Mesendoderm (in vitro differentiated cells): ENCODE measurements at regions not wholly inside any gene's neighbourhood (a gene's known extent, or its start where the extent isn't known, plus 50 kb on each side); places are given as distances from the start of the nearest gene placed in this dataset.

Experiments
- DNase-seq: peaks from one replicate; pipeline ENCODE4 v3.0.0; 2013
- H2AK5ac ChIP-seq: 2 replicates; pipeline ENCODE4 v1.6.1; 2013; ENCODE audit warnings: low read length, inconsistent platforms
- H2BK120ac ChIP-seq: 2 replicates; pipeline ENCODE4 v1.6.1; 2013; ENCODE audit warnings: low read depth, mild to moderate bottlenecking, low read length, moderate library complexity, mixed read lengths
- H2BK15ac ChIP-seq: replicated peaks from 2 replicates; pipeline ENCODE4 v1.6.1; 2013; ENCODE audit warnings: low read depth, mild to moderate bottlenecking, moderate library complexity
- H2BK5ac ChIP-seq: 2 replicates; pipeline ENCODE4 v1.6.1; 2013; ENCODE audit warnings: low read length, inconsistent platforms
- H3K18ac ChIP-seq: 2 replicates; pipeline ENCODE4 v1.6.1; 2013; ENCODE audit warnings: mild to moderate bottlenecking, low read length, mixed read lengths
- H3K23ac ChIP-seq: one replicate; pipeline ENCODE4 v1.6.1; 2013; ENCODE audit warnings: low read length
- H3K27ac ChIP-seq: 2 replicates; pipeline ENCODE4 v1.5.1; 2013; ENCODE audit warnings: low read depth, mild to moderate bottlenecking, inconsistent platforms, low read length, moderate library complexity
- H3K27me3 ChIP-seq: 2 replicates; pipeline ENCODE4 v1.6.1; 2013; ENCODE audit warnings: low read length, control low read depth, mild to moderate bottlenecking, inconsistent platforms; ENCODE audit not compliant: insufficient read depth, poor library complexity
- H3K36me3 ChIP-seq: 2 replicates; pipeline ENCODE4 v1.6.1; 2013; ENCODE audit warnings: low read length, inconsistent platforms; ENCODE audit not compliant: control insufficient read depth, insufficient read depth
- H3K4ac ChIP-seq: one replicate; pipeline ENCODE4 v1.6.1; 2013; ENCODE audit warnings: low read depth, mild to moderate bottlenecking, low read length, moderate library complexity
- H3K4me1 ChIP-seq: 2 replicates; pipeline ENCODE4 v1.6.1; 2013; ENCODE audit warnings: low read depth, low read length, inconsistent platforms; ENCODE audit not compliant: control insufficient read depth
- H3K4me2 ChIP-seq: 2 replicates; pipeline ENCODE4 v1.6.1; 2013; ENCODE audit warnings: low read length
- H3K4me3 ChIP-seq: 2 replicates; pipeline ENCODE4 v1.5.1; 2013; ENCODE audit warnings: mild to moderate bottlenecking, low read length
- H3K56ac ChIP-seq: one replicate; pipeline ENCODE4 v1.6.1; 2013; ENCODE audit warnings: low read length
- H3K79me1 ChIP-seq: 2 replicates; pipeline ENCODE4 v1.6.1; 2013; ENCODE audit warnings: low read length, inconsistent platforms
- H3K79me2 ChIP-seq: 2 replicates; pipeline ENCODE4 v1.6.1; 2013; ENCODE audit warnings: mild to moderate bottlenecking, low read length; ENCODE audit not compliant: control insufficient read depth, insufficient read depth
- H3K9ac ChIP-seq: 2 replicates; pipeline ENCODE4 v1.6.1; 2013; ENCODE audit warnings: low read length, inconsistent platforms
- H4K5ac ChIP-seq: one replicate; pipeline ENCODE4 v1.6.1; 2013; ENCODE audit warnings: low read length
- H4K8ac ChIP-seq: one replicate; pipeline ENCODE4 v1.6.1; 2013; ENCODE audit warnings: low read depth, mild to moderate bottlenecking, control low read depth, low read length, moderate library complexity
- WGBS: extraction: QIAGEN DNeasy Blood & Tissue Kit; methylation state at CpG from one replicate; pipeline ENCODE4 v1.1.7; 2013; ENCODE audit warnings: low lambda C conversion rate, missing lambda C conversion rate; ENCODE audit not compliant: insufficient coverage; ENCODE audit errors: extremely low coverage; 5-methylcytosine and 5-hydroxymethylcytosine counted together

DNA sequence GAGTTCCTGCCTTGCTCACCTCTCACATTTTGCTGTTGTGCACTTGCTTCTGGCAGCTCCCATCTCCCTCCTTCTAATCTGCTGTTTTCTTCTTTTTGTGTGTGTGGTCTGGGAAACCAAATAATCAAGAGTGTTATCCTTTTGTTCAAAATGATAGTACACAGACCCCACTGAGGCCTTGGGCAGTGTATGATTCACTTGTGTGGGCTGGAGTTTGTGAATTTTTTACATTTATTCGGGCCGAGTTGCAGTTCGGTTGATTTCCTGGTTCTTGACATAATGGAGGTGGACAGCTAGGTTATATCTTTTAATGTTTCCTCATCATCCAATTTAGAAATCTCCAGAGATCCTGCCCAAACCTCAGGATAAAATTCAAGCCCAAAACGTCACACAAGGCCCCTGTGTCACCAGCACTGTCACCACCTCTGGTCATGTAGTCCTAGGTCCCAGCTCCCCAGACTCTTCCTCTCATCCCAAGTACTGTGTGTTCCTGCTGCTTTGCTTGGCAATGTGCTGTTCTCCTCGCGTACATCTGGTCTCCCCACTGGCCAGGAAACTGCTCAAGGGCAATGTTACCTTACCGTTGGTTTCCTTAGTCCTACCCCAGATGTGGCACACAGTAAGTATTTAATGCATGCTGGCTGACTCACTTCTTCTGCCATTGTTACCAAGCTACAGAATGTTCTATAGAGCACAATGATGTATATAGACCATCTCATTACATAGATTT, 55.7 kb upstream of the PHACTR2 start:
- H3K56ac ChIP-seq, result no peak overlapping the region
- H3K79me2 ChIP-seq, result no peaks in the 10 kb centered on the region
- H3K36me3 ChIP-seq, result no peaks in the 10 kb centered on the region
- H3K23ac ChIP-seq, result no peak overlapping the region
- H4K8ac ChIP-seq, result no peak overlapping the region
- H4K5ac ChIP-seq, result no peak overlapping the region
- no peak overlapping the region for H3K4ac ChIP-seq
- WGBS, result no CpG with 5 or more reads among the region's 7 CpGs
- H3K4me3 ChIP-seq, result no peak overlapping the region
- no peak overlapping the region for H2AK5ac ChIP-seq
- H3K4me1 ChIP-seq, result peaks cover 4% of the 10 kb centered on the region
- H3K18ac ChIP-seq, result no peak overlapping the region
- no peak overlapping the region for H2BK120ac ChIP-seq
- no peaks in the 10 kb centered on the region for H3K27me3 ChIP-seq
- no peak overlapping the region for H3K4me2 ChIP-seq
- no peak overlapping the region for H3K9ac ChIP-seq
- no peaks in the 10 kb centered on the region for H3K79me1 ChIP-seq
- DNase-seq, result no peak
- H2BK15ac ChIP-seq, result no peak overlapping the region
- peak overlapping the region; percentile 22 for H2BK5ac ChIP-seq
- no peak overlapping the region for H3K27ac ChIP-seq

DNA sequence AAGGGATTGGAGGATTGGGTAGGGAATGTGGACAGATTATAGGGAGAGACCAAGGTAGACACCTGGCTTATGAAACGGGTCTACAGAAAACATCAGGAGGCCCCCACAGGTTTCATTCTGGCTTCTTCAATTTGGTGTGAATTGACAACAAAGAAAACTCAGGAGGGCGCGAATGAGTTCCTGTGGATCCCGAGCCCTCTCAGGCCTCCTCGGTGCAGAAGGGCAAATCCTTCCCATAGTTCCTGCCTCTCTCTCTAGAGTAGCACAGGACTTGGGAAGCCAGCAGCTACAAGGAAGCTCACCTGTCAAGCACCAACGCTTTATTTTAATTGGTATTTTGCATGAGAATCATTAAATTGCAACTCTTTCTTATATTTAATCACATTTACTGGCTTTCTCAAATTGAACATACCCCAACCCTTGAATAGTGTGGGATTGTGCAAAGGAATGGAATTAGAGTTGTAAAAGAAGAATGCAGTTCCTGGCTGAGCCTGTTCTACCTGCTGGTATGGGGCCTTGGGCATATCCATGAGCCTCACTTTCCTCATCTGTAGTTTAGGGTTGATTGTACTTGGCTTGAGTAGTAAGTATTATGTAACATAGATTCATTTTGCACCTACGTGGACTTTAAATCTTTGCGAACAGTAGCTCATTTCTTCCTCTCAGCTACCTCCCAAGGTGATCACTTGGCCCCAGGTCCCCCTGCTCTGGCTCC, 56.4 kb upstream of the PHACTR2 start:
- H3K9ac ChIP-seq, result no peak overlapping the region
- no peak overlapping the region for H4K5ac ChIP-seq
- no peak overlapping the region for H3K4ac ChIP-seq
- H3K4me3 ChIP-seq, result no peak overlapping the region
- H3K27me3 ChIP-seq, result no peaks in the 10 kb centered on the region
- peaks cover 4% of the 10 kb centered on the region for H3K4me1 ChIP-seq
- DNase-seq, result peak; percentile 51
- H3K4me2 ChIP-seq, result no peak overlapping the region
- H3K27ac ChIP-seq, result no peak overlapping the region
- H3K79me1 ChIP-seq, result no peaks in the 10 kb centered on the region
- H3K56ac ChIP-seq, result no peak overlapping the region
- H3K23ac ChIP-seq, result no peak overlapping the region
- H2BK120ac ChIP-seq, result no peak overlapping the region
- H3K18ac ChIP-seq, result no peak overlapping the region
- H2BK15ac ChIP-seq, result no peak overlapping the region
- H2BK5ac ChIP-seq, result no peak overlapping the region
- H3K79me2 ChIP-seq, result no peaks in the 10 kb centered on the region
- H3K36me3 ChIP-seq, result no peaks in the 10 kb centered on the region
- no CpG with 5 or more reads among the region's 8 CpGs for WGBS
- H4K8ac ChIP-seq, result no peak overlapping the region
- no peak overlapping the region for H2AK5ac ChIP-seq

DNA sequence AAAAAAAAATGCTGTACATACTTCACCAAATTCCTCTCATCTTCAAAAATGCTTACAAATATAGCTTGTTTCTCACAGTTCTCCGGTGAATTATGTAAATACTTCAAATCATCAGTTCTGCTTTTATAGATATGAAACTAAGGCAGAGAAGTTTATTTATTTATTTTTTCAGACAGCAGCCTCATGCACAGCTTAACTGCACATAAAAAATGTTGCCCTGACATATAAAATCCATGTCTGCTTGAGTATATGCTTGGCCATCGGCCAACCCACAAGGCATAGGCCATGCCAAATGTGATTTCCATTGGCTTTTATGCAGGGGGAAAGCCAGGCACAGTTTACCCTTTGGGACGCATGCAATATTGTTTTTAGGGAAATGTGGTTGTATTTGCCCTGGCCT, 57.3 kb upstream of the PHACTR2 start:
- no peaks in the 10 kb centered on the region for H3K79me2 ChIP-seq
- H3K27me3 ChIP-seq, result no peaks in the 10 kb centered on the region
- H3K4me3 ChIP-seq, result no peak overlapping the region
- no peak overlapping the region for H3K9ac ChIP-seq
- no peak overlapping the region for H2AK5ac ChIP-seq
- no peaks in the 10 kb centered on the region for H3K36me3 ChIP-seq
- no peaks in the 10 kb centered on the region for H3K79me1 ChIP-seq
- no peak overlapping the region for H3K23ac ChIP-seq
- peak overlapping the region; percentile 19 for H3K18ac ChIP-seq
- no peak overlapping the region for H3K4me2 ChIP-seq
- H3K4ac ChIP-seq, result peak overlapping the region; percentile 71
- no CpG with 5 or more reads among the region's 3 CpGs for WGBS
- H2BK5ac ChIP-seq, result no peak overlapping the region
- no peak for DNase-seq
- H3K4me1 ChIP-seq, result peaks cover 4% of the 10 kb centered on the region
- no peak overlapping the region for H2BK15ac ChIP-seq
- no peak overlapping the region for H2BK120ac ChIP-seq
- H3K27ac ChIP-seq, result no peak overlapping the region
- H4K5ac ChIP-seq, result no peak overlapping the region
- no peak overlapping the region for H3K56ac ChIP-seq
- H4K8ac ChIP-seq, result no peak overlapping the region

DNA sequence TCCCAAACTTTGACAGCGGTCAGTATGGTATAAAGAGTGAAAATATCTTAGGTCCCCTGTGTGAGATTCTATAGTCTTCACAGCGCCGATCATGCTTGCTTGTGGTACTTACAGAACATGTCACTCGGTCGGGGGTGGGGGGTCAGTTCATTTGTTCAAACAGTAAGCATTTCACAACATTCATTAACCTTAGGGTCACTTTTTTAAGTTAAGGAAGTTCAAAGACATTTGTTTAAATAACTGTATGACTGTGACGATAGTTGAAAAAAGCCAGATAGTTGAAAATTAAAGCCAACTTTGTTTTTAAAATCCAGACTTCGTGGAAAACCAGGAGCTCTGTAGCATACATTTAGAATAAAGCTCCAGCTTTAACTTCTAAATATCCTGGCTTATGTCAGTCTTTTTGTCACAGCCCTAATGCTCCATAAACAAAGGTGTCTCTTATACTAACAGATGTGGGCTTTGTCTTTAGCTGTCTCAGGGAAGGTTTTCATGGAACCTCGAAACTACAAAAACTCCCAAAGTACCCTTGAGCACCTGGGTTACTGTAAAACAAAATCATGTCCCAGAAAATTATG, 57.9 kb upstream of the PHACTR2 start:
- Histone ChIP-seq H3K23ac (no peak overlapping the region), H2BK5ac (no peak overlapping the region), H2BK120ac (no peak overlapping the region), H4K8ac (no peak overlapping the region), H4K5ac (no peak overlapping the region), H3K4me2 (no peak overlapping the region), H3K9ac (no peak overlapping the region), H3K79me1 (no peaks in the 10 kb centered on the region), H3K79me2 (no peaks in the 10 kb centered on the region), H2AK5ac (no peak overlapping the region), H3K4me3 (no peak overlapping the region), H3K36me3 (no peaks in the 10 kb centered on the region), H3K4ac (no peak overlapping the region), H3K18ac (no peak overlapping the region), H3K56ac (no peak overlapping the region), H3K4me1 (peaks cover 4% of the 10 kb centered on the region), H3K27me3 (no peaks in the 10 kb centered on the region), H2BK15ac (no peak overlapping the region), H3K27ac (no peak overlapping the region)
- WGBS, result no CpG with 5 or more reads among the region's 8 CpGs
- DNase-seq, result no peak

DNA sequence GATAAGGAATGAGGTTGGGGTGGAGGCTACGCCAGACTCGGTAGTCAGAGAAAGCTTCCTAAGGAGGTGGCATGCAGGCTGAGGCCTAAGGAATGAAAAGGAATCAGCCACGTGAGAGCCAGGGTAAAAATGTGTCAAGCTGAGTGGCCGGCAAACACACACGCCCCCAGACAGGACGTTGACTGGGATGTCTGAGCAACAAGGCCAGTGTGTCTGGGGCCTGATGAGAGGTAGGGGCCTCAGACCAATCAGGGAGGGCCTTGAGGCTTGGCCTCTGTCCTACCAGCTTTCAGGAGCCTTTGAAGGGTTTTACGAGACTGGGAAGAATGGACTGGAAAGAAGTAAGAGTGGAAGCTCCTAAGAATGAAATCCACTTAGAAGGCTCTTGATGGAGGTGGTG, 61.0 kb upstream of the PHACTR2 start:
- Histone ChIP-seq H3K79me2 (no peaks in the 10 kb centered on the region), H4K8ac (no peak overlapping the region), H3K4me2 (no peak overlapping the region), H2BK120ac (no peak overlapping the region), H3K79me1 (no peaks in the 10 kb centered on the region), H3K27me3 (no peaks in the 10 kb centered on the region), H3K56ac (no peak overlapping the region), H3K4ac (no peak overlapping the region), H3K4me1 (peaks cover 4% of the 10 kb centered on the region), H2AK5ac (no peak overlapping the region), H2BK15ac (no peak overlapping the region), H3K27ac (no peak overlapping the region), H2BK5ac (no peak overlapping the region), H3K36me3 (no peaks in the 10 kb centered on the region), H3K18ac (no peak overlapping the region), H3K9ac (no peak overlapping the region), H3K23ac (no peak overlapping the region), H4K5ac (no peak overlapping the region), H3K4me3 (no peak overlapping the region)
- DNase-seq, result peak; percentile 17
- WGBS, result no CpG with 5 or more reads among the region's 7 CpGs
